Panc1 (cell line): ENCODE measurements at regions not wholly inside any gene's neighbourhood (a gene's known extent, or its start where the extent isn't known, plus 50 kb on each side); places are given as distances from the start of the nearest gene placed in this dataset.

Experiments used
- ATAC-seq: fragments of 200-7000 bp; cut with Tn5 transposase; 2 replicates; pipeline ENCODE4 v1.9.1; 2020; ENCODE audit warnings: mild to moderate bottlenecking, moderate library complexity
- BruUV-seq: library from RNA; stranded (reverse); fragments of 400-500 nt; replicated peaks from 2 replicates; lab custom pipeline; 2021; lab: Mats Ljungman, UMichigan
- CTCF ChIA-PET: fragments of 300-600 bp; sonication (Branson Sonifier 250); formaldehyde crosslinking; loops from one replicate; lab custom pipeline; 2022; ENCODE audit warnings: antibody characterized with exemption; lab: Charles Lee
- POLR2A ChIA-PET: fragments of 300-600 bp; sonication (Branson Sonifier 250); formaldehyde crosslinking; loops from one replicate; lab custom pipeline; 2022; ENCODE audit warnings: antibody characterized with exemption; lab: Charles Lee
- DNase-seq: peaks from one replicate; pipeline ENCODE4 v3.0.0-alpha.2; 2010; ENCODE audit warnings: low read depth, low spot score
- H3K27ac ChIP-seq: 2 replicates; pipeline ENCODE4 v1.5.1; 2011; ENCODE audit warnings: mild to moderate bottlenecking, low read length, inconsistent platforms
- H3K27me3 ChIP-seq: fragments of 200-500 bp; sonication (Bioruptor generic); 2 replicates; pipeline ENCODE4 v1.6.0; 2014; ENCODE audit warnings: low read length, inconsistent platforms; ENCODE audit not compliant: control insufficient read depth, insufficient read depth
- H3K36me3 ChIP-seq: fragments of 200-500 bp; sonication (Bioruptor generic); 2 replicates; pipeline ENCODE4 v1.5.1; 2014; ENCODE audit warnings: inconsistent platforms, mild to moderate bottlenecking, low read length, moderate library complexity; ENCODE audit not compliant: control insufficient read depth, insufficient read depth
- H3K4me1 ChIP-seq: 2 replicates; pipeline ENCODE4 v1.5.1; 2011; ENCODE audit warnings: inconsistent platforms, mild to moderate bottlenecking, low read length, moderate library complexity; ENCODE audit not compliant: control insufficient read depth, insufficient read depth
- H3K4me3 ChIP-seq, 2 experiments: 2 replicates each; pipeline ENCODE4 v1.5.1; 2011 to 2012; ENCODE audit warnings: low read depth in 2 of 2, low read length in 2 of 2, mild to moderate bottlenecking in 2 of 2, inconsistent platforms in 1 of 2, moderate library complexity in 1 of 2
- H3K9me3 ChIP-seq: fragments of 200-500 bp; sonication (Bioruptor generic); 2 replicates; pipeline ENCODE4 v1.5.1; 2014; ENCODE audit warnings: low read depth, mild to moderate bottlenecking, inconsistent platforms, low read length, moderate library complexity; ENCODE audit not compliant: control insufficient read depth, insufficient read depth
- POLR2AphosphoS5 ChIP-seq: IDR thresholded peaks from 2 replicates; pipeline ENCODE4 v1.6.1; 2012; ENCODE audit warnings: mild to moderate bottlenecking, low read depth, low read length, moderate library complexity
- SIN3A ChIP-seq: IDR thresholded peaks from 2 replicates; pipeline ENCODE4 v1.6.1; 2012; ENCODE audit warnings: low read depth, mild to moderate bottlenecking, low read length, moderate library complexity, borderline replicate concordance; ENCODE audit not compliant: insufficient read depth
- TCF7L2 ChIP-seq: IDR thresholded peaks from 2 replicates; pipeline ENCODE4 v1.6.1; 2011; ENCODE audit warnings: mild to moderate bottlenecking, low read depth, low read length, inconsistent platforms
- in situ Hi-C: cut with HindIII; loops from 2 replicates; pipeline ENCODE4 v1.10.0; 2016; ENCODE audit warnings: low sequenced_read_pairs, low pct_unique_long_range_greater_than_20kb
- intact Hi-C: fragments of 100-400 bp; cut with micrococcal nuclease; formaldehyde crosslinking; loops from one replicate; pipeline ENCODE4 v1.10.0; 2022; ENCODE audit not compliant: unreplicated experiment
- TF ChIP-seq, protein P1 (sequence below): fragments of 450-650 bp; IDR thresholded peaks from 2 replicates; pipeline ENCODE4 v1.5.1; 2017; ENCODE audit warnings: mild to moderate bottlenecking
- TF ChIP-seq, protein P2 (sequence below), 2 experiments: IDR thresholded peaks; 2 replicates each; pipeline ENCODE4 v1.6.1; 2011 to 2012; ENCODE audit warnings: low read depth in 2 of 2, control low read depth in 1 of 2, low read length in 1 of 2, mild to moderate bottlenecking in 1 of 2, moderate library complexity in 1 of 2; ENCODE audit not compliant: insufficient read depth in 1 of 2

DNA sequence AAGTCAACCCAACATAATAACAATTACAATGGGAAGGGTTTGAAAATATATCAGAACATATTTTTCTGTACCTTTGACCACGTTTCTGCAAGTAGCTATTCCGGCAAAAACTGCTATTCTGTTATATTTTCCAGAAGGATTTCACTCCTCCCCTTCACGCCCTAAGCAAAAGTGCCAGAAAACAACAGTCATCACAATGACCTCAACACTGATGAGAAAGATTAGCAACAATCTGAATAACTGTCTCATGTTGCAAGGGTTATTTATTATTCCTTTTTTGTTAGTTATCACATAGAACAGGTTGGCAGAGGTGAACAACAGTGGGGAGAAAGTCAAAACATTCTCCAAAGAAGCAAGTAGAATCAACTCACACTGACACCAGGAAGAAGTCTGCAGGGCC, 269.4 kb upstream of the ARRDC4 start:
- no peak for DNase-seq
- Histone ChIP-seq H3K27ac (no peak overlapping the region), H3K27me3 (no peaks in the 10 kb centered on the region), H3K4me3 (no peak overlapping the region), H3K9me3 (no peaks in the 10 kb centered on the region), H3K36me3 (no peaks in the 10 kb centered on the region), H3K4me1 (no peaks in the 10 kb centered on the region)
- in situ Hi-C loops (no loop called here), intact Hi-C loops (no loop called here)
- POLR2A ChIA-PET: no interaction called here
- no peak for ATAC-seq
- no TSS peak for BruUV-seq
- CTCF ChIA-PET: no interaction called here
- TF ChIP-seq, protein P1, sequence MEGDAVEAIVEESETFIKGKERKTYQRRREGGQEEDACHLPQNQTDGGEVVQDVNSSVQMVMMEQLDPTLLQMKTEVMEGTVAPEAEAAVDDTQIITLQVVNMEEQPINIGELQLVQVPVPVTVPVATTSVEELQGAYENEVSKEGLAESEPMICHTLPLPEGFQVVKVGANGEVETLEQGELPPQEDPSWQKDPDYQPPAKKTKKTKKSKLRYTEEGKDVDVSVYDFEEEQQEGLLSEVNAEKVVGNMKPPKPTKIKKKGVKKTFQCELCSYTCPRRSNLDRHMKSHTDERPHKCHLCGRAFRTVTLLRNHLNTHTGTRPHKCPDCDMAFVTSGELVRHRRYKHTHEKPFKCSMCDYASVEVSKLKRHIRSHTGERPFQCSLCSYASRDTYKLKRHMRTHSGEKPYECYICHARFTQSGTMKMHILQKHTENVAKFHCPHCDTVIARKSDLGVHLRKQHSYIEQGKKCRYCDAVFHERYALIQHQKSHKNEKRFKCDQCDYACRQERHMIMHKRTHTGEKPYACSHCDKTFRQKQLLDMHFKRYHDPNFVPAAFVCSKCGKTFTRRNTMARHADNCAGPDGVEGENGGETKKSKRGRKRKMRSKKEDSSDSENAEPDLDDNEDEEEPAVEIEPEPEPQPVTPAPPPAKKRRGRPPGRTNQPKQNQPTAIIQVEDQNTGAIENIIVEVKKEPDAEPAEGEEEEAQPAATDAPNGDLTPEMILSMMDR: no peak
- TF ChIP-seq TCF7L2: no peak
- TF ChIP-seq, protein P2, sequence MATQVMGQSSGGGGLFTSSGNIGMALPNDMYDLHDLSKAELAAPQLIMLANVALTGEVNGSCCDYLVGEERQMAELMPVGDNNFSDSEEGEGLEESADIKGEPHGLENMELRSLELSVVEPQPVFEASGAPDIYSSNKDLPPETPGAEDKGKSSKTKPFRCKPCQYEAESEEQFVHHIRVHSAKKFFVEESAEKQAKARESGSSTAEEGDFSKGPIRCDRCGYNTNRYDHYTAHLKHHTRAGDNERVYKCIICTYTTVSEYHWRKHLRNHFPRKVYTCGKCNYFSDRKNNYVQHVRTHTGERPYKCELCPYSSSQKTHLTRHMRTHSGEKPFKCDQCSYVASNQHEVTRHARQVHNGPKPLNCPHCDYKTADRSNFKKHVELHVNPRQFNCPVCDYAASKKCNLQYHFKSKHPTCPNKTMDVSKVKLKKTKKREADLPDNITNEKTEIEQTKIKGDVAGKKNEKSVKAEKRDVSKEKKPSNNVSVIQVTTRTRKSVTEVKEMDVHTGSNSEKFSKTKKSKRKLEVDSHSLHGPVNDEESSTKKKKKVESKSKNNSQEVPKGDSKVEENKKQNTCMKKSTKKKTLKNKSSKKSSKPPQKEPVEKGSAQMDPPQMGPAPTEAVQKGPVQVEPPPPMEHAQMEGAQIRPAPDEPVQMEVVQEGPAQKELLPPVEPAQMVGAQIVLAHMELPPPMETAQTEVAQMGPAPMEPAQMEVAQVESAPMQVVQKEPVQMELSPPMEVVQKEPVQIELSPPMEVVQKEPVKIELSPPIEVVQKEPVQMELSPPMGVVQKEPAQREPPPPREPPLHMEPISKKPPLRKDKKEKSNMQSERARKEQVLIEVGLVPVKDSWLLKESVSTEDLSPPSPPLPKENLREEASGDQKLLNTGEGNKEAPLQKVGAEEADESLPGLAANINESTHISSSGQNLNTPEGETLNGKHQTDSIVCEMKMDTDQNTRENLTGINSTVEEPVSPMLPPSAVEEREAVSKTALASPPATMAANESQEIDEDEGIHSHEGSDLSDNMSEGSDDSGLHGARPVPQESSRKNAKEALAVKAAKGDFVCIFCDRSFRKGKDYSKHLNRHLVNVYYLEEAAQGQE (IDR thresholded peaks at IDR 0.05; ENCODE audit: insufficient read depth in 1 of 2, low read depth in 2 of 2, low read length in 1 of 2): no peak
- TF ChIP-seq SIN3A: no peak
- no peak for TF ChIP-seq POLR2AphosphoS5

DNA sequence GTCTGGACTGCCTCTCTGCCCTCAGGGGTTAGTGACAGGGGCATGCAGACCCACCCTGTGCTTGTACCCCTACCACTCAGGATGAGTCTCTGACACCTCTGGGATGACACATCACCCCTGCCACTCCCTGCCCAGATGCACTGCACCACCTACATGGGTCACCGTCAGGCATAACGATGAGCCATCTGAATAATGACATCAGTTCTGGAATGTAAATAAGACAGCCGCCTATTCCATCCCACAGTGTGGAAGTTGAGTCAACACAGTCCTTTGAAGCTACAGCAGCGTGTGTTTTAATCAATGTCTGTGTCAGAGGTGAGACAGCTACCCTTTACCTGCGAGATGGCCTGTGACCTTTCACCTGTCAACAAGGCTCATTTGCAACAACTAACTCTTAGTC, 268.7 kb upstream of the ARRDC4 start:
- DNase-seq: peak; percentile 2
- ChIA-PET CTCF (no interaction called here), POLR2A (no interaction called here)
- Histone ChIP-seq H3K27ac (no peak overlapping the region), H3K9me3 (no peaks in the 10 kb centered on the region), H3K36me3 (no peaks in the 10 kb centered on the region), H3K27me3 (no peaks in the 10 kb centered on the region), H3K4me3 (no peak overlapping the region), H3K4me1 (no peaks in the 10 kb centered on the region)
- intact Hi-C loops: no loop called here
- in situ Hi-C loops: no loop called here
- no peak for TF ChIP-seq TCF7L2
- TF ChIP-seq, protein P1: no peak
- TF ChIP-seq, protein P2 (IDR thresholded peaks at IDR 0.05; ENCODE audit: insufficient read depth in 1 of 2, low read depth in 2 of 2, low read length in 1 of 2): no peak
- TF ChIP-seq POLR2AphosphoS5: no peak
- TF ChIP-seq SIN3A: no peak
- no peak; the same call in 1 of the 2 replicates for ATAC-seq
- no TSS peak for BruUV-seq
